ENCODE measurements at regions not wholly inside any gene's neighbourhood (a gene's known extent, or its start where the extent isn't known, plus 50 kb on each side); places are given as distances from the start of the nearest gene placed in this dataset.

DNA sequence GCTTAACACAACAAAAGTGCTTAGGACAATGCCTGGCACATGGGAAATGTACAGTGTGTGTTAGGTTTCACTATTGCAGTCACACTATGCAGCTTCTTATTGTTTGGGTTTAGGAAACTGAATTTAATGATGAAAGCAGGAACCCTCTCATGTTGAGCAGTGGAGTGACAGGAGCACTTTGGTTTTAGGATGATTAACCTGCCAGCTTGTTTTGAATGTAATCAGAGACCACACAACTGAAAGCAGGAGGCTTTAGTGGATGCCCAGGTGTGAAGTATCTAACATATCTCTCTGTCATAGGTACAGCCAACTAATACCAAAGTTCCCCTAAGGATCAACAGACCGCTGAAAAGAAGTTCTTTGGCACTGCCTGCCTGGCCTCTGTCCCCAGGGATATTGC, 406.9 kb upstream of the USP24 start:
- TF ChIP-seq, protein P1, sequence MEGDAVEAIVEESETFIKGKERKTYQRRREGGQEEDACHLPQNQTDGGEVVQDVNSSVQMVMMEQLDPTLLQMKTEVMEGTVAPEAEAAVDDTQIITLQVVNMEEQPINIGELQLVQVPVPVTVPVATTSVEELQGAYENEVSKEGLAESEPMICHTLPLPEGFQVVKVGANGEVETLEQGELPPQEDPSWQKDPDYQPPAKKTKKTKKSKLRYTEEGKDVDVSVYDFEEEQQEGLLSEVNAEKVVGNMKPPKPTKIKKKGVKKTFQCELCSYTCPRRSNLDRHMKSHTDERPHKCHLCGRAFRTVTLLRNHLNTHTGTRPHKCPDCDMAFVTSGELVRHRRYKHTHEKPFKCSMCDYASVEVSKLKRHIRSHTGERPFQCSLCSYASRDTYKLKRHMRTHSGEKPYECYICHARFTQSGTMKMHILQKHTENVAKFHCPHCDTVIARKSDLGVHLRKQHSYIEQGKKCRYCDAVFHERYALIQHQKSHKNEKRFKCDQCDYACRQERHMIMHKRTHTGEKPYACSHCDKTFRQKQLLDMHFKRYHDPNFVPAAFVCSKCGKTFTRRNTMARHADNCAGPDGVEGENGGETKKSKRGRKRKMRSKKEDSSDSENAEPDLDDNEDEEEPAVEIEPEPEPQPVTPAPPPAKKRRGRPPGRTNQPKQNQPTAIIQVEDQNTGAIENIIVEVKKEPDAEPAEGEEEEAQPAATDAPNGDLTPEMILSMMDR (IDR thresholded peaks at IDR 0.05) = no peak
- no peak for TF ChIP-seq POLR2A (IDR thresholded peaks at IDR 0.05)

Measured in lower leg skin (tissue), 3 donors.